GM10248 (cell line): ENCODE measurements at regions not wholly inside any gene's neighbourhood (a gene's known extent, or its start where the extent isn't known, plus 50 kb on each side); places are given as distances from the start of the nearest gene placed in this dataset.

Source experiments
- CTCF ChIA-PET: fragments of 300-600 bp; sonication (Branson Sonifier 250); formaldehyde crosslinking; extraction: SDS; loops from one replicate; lab custom pipeline; 2021; ENCODE audit warnings: antibody characterized with exemption; lab: Yijun Ruan, JAX
- POLR2A ChIA-PET: fragments of 350-650 bp; sonication (Branson Sonifier 250); formaldehyde crosslinking; extraction: SDS; loops from one replicate; lab custom pipeline; 2020; ENCODE audit warnings: antibody characterized with exemption; lab: Yijun Ruan, JAX
- DNase-seq: peaks from one replicate; pipeline ENCODE4 v3.0.0; 2012; ENCODE audit errors: extremely low spot score
- CTCF ChIP-seq: IDR thresholded peaks from 2 replicates; pipeline ENCODE4 v1.5.1; 2012; ENCODE audit warnings: mild to moderate bottlenecking, low read depth; ENCODE audit errors: extremely low read depth, missing control alignments, control extremely low read depth

DNA sequence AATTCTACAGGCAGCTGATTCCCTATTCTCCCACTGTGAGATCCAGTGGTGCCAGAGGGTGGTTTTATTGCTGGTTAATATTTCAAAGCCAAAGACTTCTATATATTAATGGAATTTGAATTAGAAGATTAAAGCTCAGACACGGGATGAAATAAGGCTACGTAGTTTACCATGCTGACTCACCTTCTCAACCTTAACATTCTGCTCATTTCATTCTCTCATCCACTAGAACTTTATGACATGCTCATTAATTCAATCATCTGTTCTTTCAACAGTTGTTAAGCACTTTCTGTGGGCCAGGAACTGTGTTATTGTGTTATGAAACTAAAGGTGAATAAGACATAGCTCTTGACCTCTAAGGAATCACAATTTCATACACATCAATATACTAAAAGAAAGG, 456.9 kb upstream of the MAP3K7 start:
- no peak for DNase-seq
- TF ChIP-seq CTCF, result no peak
- POLR2A ChIA-PET, result no interaction called here
- CTCF ChIA-PET, result interaction anchor here (1.0 to 1.2 kb wide), 2 partner anchors 12 kb away, joined by 3 read pairs; no protein-coding TSS in a partner anchor

DNA sequence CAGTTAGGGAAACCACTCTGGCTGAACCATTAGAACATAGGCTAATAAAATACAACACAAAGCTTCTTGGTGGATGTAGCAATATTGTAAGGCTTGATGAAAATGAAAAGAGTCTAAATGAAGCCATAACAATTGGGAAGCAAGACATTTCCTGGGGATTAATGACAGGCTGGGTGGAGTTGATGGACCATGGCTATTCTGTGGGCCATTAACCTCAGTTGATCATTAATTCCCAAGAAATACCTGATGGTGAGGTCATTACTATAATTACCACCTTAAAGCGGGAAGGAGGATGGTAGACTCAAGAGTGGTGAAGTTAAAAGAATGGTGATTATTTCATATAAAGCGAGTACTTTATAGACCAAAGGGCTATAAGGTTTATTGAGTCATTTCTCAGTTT, 455.8 kb upstream of the MAP3K7 start:
- CTCF ChIA-PET, result interaction anchor here (1.2 kb wide), 1 partner anchor 14 kb away, joined by 3 read pairs; no protein-coding TSS in a partner anchor
- no peak for TF ChIP-seq CTCF
- no peak for DNase-seq
- POLR2A ChIA-PET, result no interaction called here

DNA sequence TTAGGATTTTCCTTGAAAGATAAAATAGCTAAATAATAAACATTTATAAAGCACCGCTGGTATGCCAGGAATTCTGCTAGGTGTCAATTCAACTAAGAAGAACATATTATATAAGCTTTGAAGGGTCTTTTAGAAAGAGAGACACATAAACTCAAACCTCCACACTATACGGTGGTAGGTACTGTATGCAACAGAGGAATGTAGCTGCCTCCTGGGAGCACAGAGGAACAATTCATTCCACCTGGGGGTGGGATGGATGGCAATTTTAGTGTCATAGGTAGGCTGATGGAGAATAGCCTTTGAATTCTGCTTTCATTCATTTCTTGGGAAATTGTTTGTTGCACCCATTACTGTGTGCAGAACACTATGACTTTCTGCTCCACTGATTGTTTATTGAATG, 447.1 kb upstream of the MAP3K7 start:
- CTCF ChIA-PET, result interaction anchor here (1.2 kb wide), 1 partner anchor 48 kb away, joined by 4 read pairs; no protein-coding TSS in a partner anchor

GRCh38 chr6:91031581-91031980, 444.7 kb upstream of the MAP3K7 start:
- ChIA-PET POLR2A (no interaction called here), CTCF (interaction anchor here (0.8 to 0.9 kb wide), 3 partner anchors 9 to 12 kb away, joined by 3 read pairs; no protein-coding TSS in a partner anchor)
- no peak for TF ChIP-seq CTCF
- no peak for DNase-seq

More for the DNA sequence above, 447.1 kb upstream of the MAP3K7 start:
- TF ChIP-seq CTCF, result no peak
- POLR2A ChIA-PET, result no interaction called here
- DNase-seq, result no peak

DNA sequence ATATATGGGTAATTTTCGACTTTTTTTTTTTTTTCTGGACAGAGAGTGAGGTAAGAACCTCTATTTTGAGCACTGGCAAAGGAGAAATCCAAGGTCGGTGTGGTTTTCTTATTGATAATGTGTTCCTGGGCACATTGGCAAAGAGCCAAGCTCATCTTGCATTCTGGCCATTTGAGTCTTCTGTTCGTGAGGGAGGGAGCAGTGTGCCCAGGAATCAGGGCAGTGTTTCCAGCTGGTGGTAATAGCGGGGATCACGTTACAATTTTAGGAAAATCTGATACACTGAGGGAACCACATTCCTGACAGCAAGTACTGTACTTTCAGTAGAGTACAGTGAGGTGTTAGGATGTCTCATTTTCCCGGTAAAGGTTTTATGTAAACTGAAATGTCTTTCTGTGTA, 442.3 kb upstream of the MAP3K7 start:
- no peak for TF ChIP-seq CTCF
- CTCF ChIA-PET, result no interaction called here
- no peak for DNase-seq
- POLR2A ChIA-PET, result no interaction called here

- CTCF ChIA-PET, result interaction anchor here (1.1 to 1.7 kb wide), 3 partner anchors 9 to 174 kb away, joined by 3 read pairs; no protein-coding TSS in a partner anchor
- POLR2A ChIA-PET, result no interaction called here
- no peak for DNase-seq
- TF ChIP-seq CTCF, result no peak
Measured at GRCh38 chr6:91023529-91023928, 436.7 kb upstream of the MAP3K7 start.
